ENCODE measurements at regions not wholly inside any gene's neighbourhood (a gene's known extent, or its start where the extent isn't known, plus 50 kb on each side); places are given as distances from the start of the nearest gene placed in this dataset.
"Not testable (repeated sequence)": the region's sequence is repeated elsewhere in the genome, so short reads cannot be mapped to it uniquely, and the experiment has no call there.

GRCh38 chr14:105659935-105660527 is 133.6 kb downstream of the TMEM121 start:
- no peak for DNase-seq (ENCODE audit: low read depth)

DNA sequence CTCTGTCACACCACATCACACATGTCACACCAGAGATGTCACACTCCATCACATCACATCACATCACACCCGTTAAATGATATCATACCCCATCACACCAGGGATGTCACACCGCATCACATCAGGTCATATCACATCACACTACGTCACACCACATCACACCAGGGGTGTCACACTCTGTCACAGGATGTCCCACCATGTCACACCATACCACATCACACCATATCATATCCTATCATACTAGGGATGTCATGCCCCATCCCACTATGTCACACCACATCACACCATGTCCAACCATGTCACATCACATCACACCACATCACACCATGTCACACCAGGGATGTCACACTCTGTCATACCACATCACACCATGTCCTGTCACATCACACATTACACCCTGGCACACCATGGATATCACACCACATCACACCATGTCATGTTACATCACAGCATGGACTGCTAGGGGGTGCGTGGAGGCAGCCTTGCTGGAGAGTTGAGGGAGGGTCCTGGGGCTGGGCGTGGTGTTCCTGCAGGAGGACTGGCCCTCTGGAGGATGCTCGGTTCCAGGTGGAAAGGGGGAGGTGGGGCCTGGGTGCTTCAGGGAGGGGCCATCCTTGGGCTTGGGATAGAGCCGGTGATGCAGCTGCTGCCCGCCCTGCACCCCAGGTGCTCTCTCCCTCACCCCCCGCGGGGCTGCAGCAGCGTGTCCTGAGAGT is 134.6 kb downstream of the TMEM121 start:
- no peak for DNase-seq (ENCODE audit: low read depth)

GRCh38 chr14:105662043-105662442 is 135.7 kb downstream of the TMEM121 start:
- DNase-seq (ENCODE audit: low read depth): not testable (repeated sequence)

GRCh38 chr14:105662592-105662991 is 136.2 kb downstream of the TMEM121 start:
- not testable (repeated sequence) for DNase-seq (ENCODE audit: low read depth)

- DNase-seq (ENCODE audit: low read depth): not testable (repeated sequence)
These were observed 136.9 kb downstream of the TMEM121 start for GRCh38 chr14:105663323-105663722.

- DNase-seq (ENCODE audit: low read depth): not testable (repeated sequence)
These were observed 137.6 kb downstream of the TMEM121 start for GRCh38 chr14:105663818-105664596.

DNA sequence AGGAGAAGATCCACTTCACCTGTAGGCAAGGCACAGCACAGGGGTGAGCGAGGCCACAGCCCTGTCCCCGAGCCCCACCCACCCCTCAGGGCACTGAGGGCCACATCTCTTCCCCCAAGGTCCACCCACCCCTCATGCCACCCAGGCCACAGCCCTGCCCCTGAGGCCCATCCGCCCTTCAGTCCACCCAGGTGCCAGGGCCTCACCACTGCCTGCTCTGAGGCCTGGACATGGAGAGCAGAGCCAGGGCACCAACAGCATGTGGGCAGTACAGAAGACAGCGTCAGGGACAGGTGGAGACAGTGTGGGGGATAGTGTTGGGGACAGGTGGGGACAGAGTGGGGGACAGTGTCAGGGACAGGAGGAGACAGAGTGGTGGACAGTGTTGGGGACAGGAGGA is 138.3 kb downstream of the TMEM121 start:
- DNase-seq (ENCODE audit: low read depth): no peak

DNA sequence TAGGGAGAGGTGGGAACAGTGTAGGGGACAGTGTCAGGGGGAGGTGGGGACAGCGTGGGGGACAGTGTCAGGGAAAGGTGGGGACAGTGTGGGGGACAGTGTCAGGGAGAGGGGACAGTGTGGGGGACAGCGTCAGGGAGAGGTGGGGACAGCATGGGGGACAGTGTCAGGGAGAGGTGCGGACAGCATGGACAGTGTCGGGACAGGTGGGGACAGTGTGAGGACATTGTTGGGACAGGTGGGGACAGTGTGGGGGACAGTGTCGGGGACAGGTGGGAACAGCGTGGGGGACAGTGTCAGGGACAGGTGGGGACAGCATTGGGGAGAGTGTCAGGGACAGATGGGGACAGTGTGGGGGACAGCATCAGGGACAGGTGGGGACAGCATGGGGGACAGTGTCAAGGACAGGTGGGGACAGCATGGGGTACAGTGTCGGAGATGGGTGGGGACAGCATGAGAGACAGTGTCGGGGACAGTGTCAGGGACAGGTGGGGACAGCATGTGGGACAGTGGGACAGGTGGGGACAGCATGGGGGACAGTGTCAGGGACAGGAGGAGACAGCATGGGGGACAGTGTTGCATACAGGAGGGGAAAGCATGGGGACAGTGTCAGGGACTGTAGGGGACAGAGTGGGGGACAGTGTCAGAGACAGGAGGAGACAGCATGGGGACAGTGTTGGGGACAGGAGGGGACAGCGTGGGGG is 139.0 kb downstream of the TMEM121 start:
- no peak for DNase-seq (ENCODE audit: low read depth)

DNA sequence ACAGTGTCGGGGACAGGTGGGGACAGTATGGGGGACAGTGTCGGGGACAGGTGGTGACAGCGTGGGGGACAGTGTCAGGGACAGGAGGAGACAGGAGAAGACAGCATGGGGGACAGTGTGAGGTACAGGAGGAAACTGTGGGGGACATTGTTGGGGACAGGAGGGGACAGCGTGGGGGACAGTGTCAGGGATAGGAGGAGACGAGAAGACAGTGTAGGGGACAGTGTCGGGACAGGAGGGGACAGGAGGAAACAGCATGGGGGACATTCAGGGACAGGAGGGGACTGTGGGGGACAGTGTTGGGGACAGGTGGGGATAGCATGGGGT is 139.5 kb downstream of the TMEM121 start:
- DNase-seq (ENCODE audit: low read depth): no peak

DNA sequence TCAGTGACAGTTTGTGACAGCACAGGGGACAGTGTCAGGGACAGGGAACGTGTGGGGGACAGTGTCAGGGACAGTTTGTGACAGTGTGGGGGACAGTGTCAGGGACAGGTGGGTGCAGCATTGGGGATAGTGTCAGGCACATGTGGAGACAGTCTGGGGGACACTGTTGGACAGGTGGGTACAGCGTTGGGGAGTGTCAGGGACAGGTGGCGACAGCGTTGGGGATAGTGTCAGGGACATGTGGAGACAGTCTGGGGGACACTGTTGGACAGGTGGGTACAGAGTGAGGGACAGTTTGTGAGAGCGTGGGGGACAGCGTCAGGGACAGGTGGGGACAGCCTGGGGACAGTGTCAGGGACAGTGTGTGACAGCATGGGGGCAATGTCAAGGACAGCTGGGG is 140.0 kb downstream of the TMEM121 start:
- no peak for DNase-seq (ENCODE audit: low read depth)

DNA sequence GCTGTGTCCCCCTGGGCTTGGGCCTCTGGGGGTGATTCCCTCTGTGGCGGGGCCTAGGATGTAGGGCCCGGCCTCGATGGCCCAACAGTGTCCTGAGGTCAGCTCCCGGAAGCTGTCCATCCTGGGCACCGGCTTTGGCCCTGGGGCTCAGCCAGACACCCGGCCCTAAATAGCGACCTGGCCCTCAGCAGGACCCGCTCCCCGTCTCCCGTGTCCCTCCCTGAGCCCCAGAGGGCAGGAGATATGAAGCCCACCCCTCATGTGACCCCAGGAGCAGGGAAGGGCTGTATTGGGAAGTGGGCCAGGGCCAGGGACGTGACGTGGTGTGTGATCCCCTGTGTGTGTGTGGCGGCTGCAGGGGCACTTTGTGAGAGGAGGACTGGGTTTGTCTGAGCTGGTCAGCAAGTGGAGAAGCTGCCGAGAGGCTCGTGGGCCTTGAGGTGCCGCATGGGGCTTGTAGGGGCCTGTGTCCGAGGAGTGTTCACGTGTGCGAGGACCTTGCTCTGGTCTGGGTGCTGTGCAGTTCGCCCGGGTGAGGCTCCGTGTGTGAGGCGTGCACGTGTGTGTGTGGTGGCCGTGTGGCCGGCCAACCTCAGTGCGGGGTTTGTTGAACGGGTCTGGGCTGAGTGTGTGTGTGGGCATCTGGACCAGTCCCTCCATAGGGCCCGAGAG is 140.7 kb downstream of the TMEM121 start:
- DNase-seq (ENCODE audit: low read depth): not testable (repeated sequence)

GRCh38 chr14:105667663-105668020 is 141.3 kb downstream of the TMEM121 start:
- DNase-seq (ENCODE audit: low read depth): not testable (repeated sequence)

DNA sequence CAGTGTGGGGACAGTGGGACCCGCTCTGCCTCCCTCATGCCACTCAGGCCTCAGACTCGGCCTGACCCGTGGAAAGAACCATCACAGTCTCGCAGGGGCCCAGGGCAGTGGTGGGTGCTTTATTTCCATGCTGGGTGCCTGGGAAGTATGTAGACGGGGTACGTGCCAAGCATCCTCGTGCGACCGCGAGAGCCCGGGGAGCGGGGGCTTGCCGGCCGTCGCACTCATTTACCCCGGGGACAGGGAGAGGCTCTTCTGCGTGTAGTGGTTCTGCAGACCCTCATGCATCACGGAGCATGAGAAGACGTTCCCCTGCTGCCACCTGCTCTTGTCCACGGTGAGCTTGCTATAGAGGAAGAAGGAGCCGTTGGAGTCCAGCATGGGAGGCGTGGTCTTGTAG is 141.6 kb downstream of the TMEM121 start:
- DNase-seq (ENCODE audit: low read depth): not testable (repeated sequence)

DNA sequence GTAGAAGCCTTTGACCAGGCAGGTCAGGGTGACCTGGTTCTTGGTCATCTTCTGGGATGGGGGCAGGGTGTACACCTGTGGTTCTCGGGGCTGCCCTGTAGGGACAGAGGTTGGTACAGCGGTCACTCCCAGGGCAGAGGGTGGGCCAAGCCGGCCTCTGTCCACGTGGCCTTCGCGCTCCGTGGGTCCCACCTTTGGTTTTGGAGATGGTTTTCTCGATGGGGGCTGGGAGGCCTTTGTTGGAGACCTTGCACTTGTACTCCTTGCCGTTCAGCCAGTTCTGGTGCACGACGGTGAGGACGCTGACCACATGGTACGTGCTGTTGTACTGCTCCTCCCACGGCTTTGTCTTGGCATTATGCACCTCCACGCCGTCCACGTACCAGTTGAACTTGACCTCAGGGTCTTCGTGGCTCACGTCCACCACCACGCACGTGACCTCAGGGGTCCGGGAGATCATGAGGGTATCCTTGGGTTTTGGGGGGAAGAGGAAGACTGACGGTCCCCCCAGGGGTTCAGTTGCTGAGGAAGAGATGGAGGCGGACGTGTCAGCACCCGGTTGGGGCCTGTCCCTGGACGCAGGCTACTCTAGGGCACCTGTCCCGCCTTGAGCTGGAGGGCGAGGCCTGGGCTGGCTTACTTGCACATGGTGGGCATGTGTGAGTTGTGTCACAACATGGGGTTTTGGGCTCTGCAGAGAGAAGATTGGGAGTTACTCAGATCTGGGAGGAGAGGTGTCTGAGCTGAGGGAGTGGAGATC is 142.3 kb downstream of the TMEM121 start:
- not testable (repeated sequence) for DNase-seq (ENCODE audit: low read depth)

GRCh38 chr14:105669231-105669610 is 142.8 kb downstream of the TMEM121 start:
- DNase-seq (ENCODE audit: low read depth): not testable (repeated sequence)

DNA sequence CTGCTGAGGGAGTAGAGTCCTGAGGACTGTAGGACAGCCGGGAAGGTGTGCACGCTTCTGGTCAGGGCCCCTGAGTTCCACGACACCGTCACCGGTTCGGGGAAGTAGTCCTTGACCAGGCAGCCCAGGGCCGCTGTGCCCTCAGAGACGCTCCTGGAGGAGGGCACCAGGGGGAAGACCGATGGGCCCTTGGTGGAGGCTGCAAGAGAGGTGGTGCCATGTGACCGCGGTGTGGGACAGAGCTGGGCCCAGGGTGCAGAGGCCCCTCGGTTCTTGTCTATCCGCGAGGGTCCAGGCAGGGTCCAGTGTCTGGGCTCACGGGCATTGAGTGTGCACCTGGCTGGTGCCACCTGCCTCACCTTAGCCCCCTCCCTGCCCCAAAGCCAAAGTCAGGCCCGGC is 143.3 kb downstream of the TMEM121 start:
- DNase-seq (ENCODE audit: low read depth): not testable (repeated sequence)

DNA sequence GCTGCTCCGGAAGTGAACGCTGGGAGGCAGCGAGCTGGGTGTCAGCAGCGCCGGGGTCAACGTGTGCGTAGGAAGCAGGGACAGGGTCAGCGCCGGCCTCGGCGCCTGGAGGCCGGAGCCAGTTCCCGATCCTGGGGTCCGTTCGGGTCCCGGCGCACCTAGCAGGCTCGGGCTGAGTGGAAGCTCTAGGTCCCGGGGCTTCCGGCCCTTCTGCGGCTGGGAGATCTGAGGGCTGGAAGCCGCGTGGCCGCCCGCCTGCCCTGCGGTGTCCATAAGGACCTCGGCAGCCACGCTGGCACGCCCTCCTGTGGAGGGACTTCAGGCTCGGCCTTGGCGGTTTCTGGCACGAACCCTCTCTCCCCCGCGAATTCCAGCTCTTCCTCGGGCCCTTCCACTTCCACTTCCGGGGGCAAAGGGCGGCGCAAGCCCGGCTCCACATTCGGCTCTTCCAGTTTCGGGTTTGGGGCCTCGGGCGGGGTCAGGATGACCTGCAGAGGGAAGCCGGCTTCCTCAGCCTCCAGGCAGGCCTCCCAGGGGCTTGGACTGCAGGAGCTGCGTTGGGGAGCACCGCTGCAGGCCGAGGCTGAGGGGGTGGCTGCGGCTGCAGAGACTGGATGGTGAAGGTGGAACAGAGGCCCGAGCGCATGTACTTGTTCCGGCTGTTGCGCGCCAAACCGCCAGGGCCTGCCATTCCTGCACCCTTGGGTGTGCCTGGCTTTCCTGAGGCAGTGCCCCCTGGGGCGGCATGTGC is 146.2 kb downstream of the TMEM121 start:
- DNase-seq (ENCODE audit: low read depth): not testable (repeated sequence)

- not testable (repeated sequence) for DNase-seq (ENCODE audit: low read depth)
These were observed 149.1 kb downstream of the TMEM121 start for GRCh38 chr14:105675433-105675832.

- not testable (repeated sequence) for DNase-seq (ENCODE audit: low read depth)
These were observed 149.7 kb downstream of the TMEM121 start for GRCh38 chr14:105675905-105676670.

- DNase-seq (ENCODE audit: low read depth): not testable (repeated sequence)
These were observed 151.7 kb downstream of the TMEM121 start for GRCh38 chr14:105678057-105678456.
